Tibial nerve (tissue), 4 donors: ENCODE measurements at regions not wholly inside any gene's neighbourhood (a gene's known extent, or its start where the extent isn't known, plus 50 kb on each side); places are given as distances from the start of the nearest gene placed in this dataset.

Experiments used
- DNase-seq, 2 donors: peaks; one replicate each; pipeline ENCODE4 v3.0.0-alpha.2; 2019; ENCODE audit warnings: low spot score in 2 of 2
- H3K27ac ChIP-seq, 4 donors: fragments of 200-600 bp; sonication (generic) in 3 of 4; one replicate each; pipeline ENCODE4 v1.5.1; 2017 to 2019; ENCODE audit warnings: mild to moderate bottlenecking in 1 of 4
- H3K27me3 ChIP-seq, 2 donors: fragments of 200-600 bp; sonication (generic) in 1 of 2; one replicate each; pipeline versions ENCODE4 v1.5.1 to v1.6.0; 2017 to 2019
- H3K36me3 ChIP-seq, 3 donors: fragments of 200-600 bp; sonication (generic); one replicate each; pipeline ENCODE4 v1.5.1; 2018 to 2019
- H3K4me1 ChIP-seq, 4 donors: fragments of 200-600 bp; sonication (generic) in 3 of 4; one replicate each; pipeline ENCODE4 v1.5.1; 2017 to 2019
- H3K4me3 ChIP-seq, 4 donors: fragments of 200-600 bp; sonication (generic) in 3 of 4; one replicate each; pipeline ENCODE4 v1.5.1; 2017 to 2019; ENCODE audit warnings: mild to moderate bottlenecking in 1 of 4, moderate library complexity in 1 of 4
- H3K9me3 ChIP-seq, 4 donors: fragments of 200-600 bp; sonication (generic) in 3 of 4; one replicate each; pipeline ENCODE4 v1.5.1; 2017 to 2019
- EP300 ChIP-seq, 2 donors: sonication (generic); formaldehyde crosslinking; IDR thresholded peaks; one replicate each; pipeline ENCODE4 v1.6.1; 2017; ENCODE audit warnings: antibody characterized with exemption in 2 of 2, mild to moderate bottlenecking in 1 of 2
- POLR2A ChIP-seq, 2 donors: fragments of 450-650 bp; IDR thresholded peaks; one replicate each; pipeline ENCODE4 v1.6.1; 2017; ENCODE audit warnings: antibody characterized with exemption in 2 of 2, mild to moderate bottlenecking in 2 of 2, moderate library complexity in 2 of 2
- WGBS, 2 donors: methylation state at CpG; one replicate each; pipeline ENCODE4 v1.1.5; 2018; 5-methylcytosine and 5-hydroxymethylcytosine counted together
- TF ChIP-seq, protein P1 (sequence below), 5 experiments: fragments of 200-600 bp in 3 of 5; fragments of 450-650 bp in 2 of 5; sonication (generic) in 3 of 5; IDR thresholded peaks; one replicate each; pipeline ENCODE4 v1.5.1; 2016 to 2019; ENCODE audit warnings: antibody characterized with exemption in 5 of 5, mild to moderate bottlenecking in 3 of 5, moderate library complexity in 2 of 5

DNA sequence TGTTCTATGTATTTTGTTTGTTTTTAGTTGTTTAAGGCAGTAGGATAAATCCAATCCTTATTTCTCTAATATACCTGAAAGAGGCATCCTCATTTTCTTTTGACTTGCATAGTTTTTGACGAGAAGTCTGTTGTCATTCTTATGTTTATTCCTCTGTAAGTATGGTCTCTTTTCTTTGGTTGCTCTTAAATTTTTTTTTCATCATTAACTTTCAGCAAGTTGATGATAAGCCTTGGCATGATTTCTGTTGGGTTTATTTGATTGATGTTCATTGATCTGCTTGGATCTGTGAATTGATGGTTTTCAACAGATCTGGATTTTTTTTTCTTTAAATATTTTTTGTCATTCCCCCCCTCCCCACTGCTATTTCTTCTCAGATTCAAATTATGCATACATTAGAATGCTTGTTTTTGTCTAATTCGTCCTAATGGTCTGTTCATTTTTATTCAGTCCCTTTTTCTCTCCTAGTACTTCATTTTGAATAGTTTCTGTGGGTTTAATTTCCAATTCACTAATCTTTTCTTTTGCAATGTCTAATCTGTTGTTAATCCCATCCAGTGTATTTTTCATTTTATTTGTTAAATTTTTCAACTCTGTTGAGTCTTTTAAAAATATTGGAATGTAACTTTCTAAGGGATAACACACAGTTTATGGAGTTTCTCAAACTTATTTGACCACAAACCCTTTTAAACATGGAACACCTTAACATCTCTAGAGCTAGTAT is 495.9 kb downstream of the CSNK1G3 start:
- H3K4me1 ChIP-seq: no peaks in the 10 kb centered on the region
- H3K36me3 ChIP-seq: no peaks in the 10 kb centered on the region
- WGBS, 2 donors: 83 to 85% methylated on average over 2 of the region's 2 CpGs
- H3K27me3 ChIP-seq: no peaks in the 10 kb centered on the region
- no peak for DNase-seq
- peaks cover 0 to 26% (median 8%) of the 10 kb centered on the region in 4 donors for H3K9me3 ChIP-seq
- H3K27ac ChIP-seq: no peak overlapping the region
- H3K4me3 ChIP-seq: no peak overlapping the region
- TF ChIP-seq POLR2A (IDR thresholded peaks at IDR 0.05): no peak
- TF ChIP-seq, protein P1, sequence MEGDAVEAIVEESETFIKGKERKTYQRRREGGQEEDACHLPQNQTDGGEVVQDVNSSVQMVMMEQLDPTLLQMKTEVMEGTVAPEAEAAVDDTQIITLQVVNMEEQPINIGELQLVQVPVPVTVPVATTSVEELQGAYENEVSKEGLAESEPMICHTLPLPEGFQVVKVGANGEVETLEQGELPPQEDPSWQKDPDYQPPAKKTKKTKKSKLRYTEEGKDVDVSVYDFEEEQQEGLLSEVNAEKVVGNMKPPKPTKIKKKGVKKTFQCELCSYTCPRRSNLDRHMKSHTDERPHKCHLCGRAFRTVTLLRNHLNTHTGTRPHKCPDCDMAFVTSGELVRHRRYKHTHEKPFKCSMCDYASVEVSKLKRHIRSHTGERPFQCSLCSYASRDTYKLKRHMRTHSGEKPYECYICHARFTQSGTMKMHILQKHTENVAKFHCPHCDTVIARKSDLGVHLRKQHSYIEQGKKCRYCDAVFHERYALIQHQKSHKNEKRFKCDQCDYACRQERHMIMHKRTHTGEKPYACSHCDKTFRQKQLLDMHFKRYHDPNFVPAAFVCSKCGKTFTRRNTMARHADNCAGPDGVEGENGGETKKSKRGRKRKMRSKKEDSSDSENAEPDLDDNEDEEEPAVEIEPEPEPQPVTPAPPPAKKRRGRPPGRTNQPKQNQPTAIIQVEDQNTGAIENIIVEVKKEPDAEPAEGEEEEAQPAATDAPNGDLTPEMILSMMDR (IDR thresholded peaks at IDR 0.05): no peak
- TF ChIP-seq EP300 (IDR thresholded peaks at IDR 0.05): no peak

DNA sequence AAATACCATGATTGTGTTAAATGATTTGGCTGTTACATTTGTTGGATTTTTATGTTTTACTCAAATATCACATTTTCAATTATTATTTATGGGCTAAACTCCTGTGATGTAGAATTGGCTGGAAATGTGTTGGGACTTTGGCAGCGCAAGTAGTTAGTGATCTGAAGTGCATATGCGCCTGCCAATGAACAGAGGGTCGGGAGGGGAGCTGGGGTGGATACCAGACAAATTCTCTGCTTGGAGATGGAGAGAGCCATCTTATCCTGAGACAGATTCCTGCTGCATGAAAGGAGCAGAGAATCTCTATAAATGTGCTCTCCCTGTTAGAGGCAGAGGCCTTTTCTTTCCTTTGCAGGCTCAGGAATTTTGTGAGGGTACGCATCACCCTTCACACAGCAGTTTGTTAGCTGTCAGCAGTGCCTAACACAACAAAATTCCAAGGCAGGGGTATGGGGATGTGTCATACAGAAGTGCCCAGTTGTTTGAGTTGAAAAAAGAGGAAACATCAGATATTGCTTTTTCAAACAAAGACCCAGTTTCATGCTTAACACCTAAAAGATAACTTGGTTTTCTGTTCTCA is 489.1 kb downstream of the CSNK1G3 start:
- 64 to 68% methylated on average over 4 of the region's 4 CpGs for WGBS, 2 donors
- DNase-seq: no peak
- Histone ChIP-seq H3K27me3 (no peaks in the 10 kb centered on the region), H3K27ac (no peak overlapping the region), H3K4me3 (no peak overlapping the region), H3K4me1 (peaks cover 0 to 15% (median 2%) of the 10 kb centered on the region in 4 donors), H3K9me3 (peaks cover 0 to under 1% (median 0%) of the 10 kb centered on the region in 4 donors), H3K36me3 (no peaks in the 10 kb centered on the region)
- TF ChIP-seq, protein P1 (IDR thresholded peaks at IDR 0.05): no peak
- TF ChIP-seq POLR2A (IDR thresholded peaks at IDR 0.05) (no peak), EP300 (IDR thresholded peaks at IDR 0.05) (no peak)

DNA sequence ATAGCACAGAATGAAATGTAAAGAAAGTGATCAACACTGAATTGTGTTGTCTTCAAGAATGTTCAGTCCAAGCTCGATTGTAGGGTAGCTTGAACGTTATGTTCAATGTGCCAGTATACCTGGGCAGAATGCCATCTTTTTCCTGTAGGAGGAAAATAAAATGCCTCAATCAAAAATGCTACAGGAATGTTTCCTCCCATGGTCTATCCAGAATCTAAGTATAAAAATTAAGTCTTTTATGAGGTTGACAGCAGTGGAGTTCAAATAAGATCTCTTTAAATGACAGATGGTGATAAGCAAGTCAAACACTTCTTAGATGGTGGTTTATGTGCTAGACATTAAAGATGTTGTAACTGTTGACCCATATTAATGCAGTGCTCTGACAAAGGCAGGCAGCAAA is 488.6 kb downstream of the CSNK1G3 start:
- Histone ChIP-seq H3K4me3 (no peak overlapping the region), H3K27me3 (no peaks in the 10 kb centered on the region), H3K36me3 (no peaks in the 10 kb centered on the region), H3K9me3 (no peaks in the 10 kb centered on the region), H3K4me1 (peaks cover 0 to 15% (median 2%) of the 10 kb centered on the region in 4 donors), H3K27ac (no peak overlapping the region)
- TF ChIP-seq POLR2A (IDR thresholded peaks at IDR 0.05) (no peak), EP300 (IDR thresholded peaks at IDR 0.05) (no peak)
- TF ChIP-seq, protein P1 (IDR thresholded peaks at IDR 0.05): no peak
- WGBS, 2 donors: 24 to 32% methylated on average over 2 of the region's 2 CpGs
- no peak for DNase-seq

DNA sequence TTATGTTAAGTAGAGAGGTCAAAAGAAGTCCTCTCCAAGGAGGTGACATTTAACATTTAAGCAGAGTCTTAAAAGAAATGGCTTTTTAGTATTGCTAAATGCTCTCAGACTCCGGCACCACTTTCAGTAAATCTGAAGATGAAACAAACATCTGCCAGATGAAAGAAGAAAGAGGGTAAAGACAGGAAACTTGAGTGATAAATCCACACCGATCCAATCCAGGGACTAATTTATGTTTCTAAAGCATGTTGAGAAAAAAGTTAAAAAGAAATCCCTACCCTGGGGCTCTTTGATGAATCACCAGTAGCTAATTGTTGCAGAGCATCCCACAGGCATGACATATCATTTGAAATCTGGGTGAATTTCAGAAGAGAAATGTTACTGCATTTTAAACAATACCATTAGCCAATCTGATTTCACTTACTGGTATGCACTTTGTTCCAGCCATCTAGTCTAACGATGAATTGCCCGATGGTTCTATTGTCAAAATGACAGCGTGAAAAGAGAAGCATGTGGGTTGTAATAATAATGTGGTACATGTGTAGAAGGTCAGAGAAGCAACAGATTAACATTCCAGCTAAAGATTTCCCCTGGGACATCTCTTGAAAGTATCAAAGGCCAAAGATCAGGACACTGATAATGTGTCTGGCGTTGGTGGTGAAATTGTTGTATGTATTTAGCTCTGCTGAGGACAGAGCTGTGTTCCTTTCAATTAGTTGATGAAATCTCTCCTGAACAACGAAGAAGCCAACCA is 485.7 kb downstream of the CSNK1G3 start:
- 15 to 23% methylated on average over 7 of the region's 7 CpGs for WGBS, 2 donors
- Histone ChIP-seq H3K36me3 (no peaks in the 10 kb centered on the region), H3K27ac (no peak overlapping the region), H3K27me3 (no peaks in the 10 kb centered on the region), H3K9me3 (no peaks in the 10 kb centered on the region), H3K4me1 (peaks cover 0 to 15% (median 2%) of the 10 kb centered on the region in 4 donors), H3K4me3 (no peak overlapping the region)
- TF ChIP-seq, protein P1 (IDR thresholded peaks at IDR 0.05): no peak
- no peak for TF ChIP-seq EP300 (IDR thresholded peaks at IDR 0.05)
- TF ChIP-seq POLR2A (IDR thresholded peaks at IDR 0.05): no peak
- no peak for DNase-seq

DNA sequence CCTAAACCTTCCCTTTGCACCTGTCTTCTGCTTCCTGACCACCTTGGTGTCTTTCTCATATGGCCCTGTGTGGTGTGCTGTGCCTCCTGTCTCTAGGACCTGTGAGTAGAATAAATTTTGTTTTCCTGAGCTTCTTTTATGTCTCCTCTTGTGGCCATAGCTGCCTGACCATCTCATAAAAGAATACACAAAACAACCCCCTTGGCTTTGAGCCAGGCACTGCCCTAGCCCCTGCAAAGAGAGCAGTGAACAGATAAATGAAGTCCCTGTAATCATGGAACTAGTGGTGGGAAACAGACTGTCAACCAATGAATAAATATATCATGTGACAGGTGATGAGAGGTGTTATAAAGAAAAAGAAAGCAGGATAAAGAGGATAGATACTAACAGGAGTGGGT is 485.1 kb downstream of the CSNK1G3 start:
- Histone ChIP-seq H3K27me3 (no peaks in the 10 kb centered on the region), H3K27ac (no peak overlapping the region), H3K4me3 (no peak overlapping the region), H3K9me3 (no peaks in the 10 kb centered on the region), H3K36me3 (no peaks in the 10 kb centered on the region), H3K4me1 (peaks cover 0 to 15% (median 2%) of the 10 kb centered on the region in 4 donors)
- no peak for DNase-seq
- TF ChIP-seq, protein P1 (IDR thresholded peaks at IDR 0.05): no peak
- no peak for TF ChIP-seq EP300 (IDR thresholded peaks at IDR 0.05)
- no peak for TF ChIP-seq POLR2A (IDR thresholded peaks at IDR 0.05)
